Transverse colon (tissue), 4 donors: ENCODE measurements at regions not wholly inside any gene's neighbourhood (a gene's known extent, or its start where the extent isn't known, plus 50 kb on each side); places are given as distances from the start of the nearest gene placed in this dataset.

Source experiments
- DNase-seq: peaks from one replicate; pipeline ENCODE4 v3.0.0-alpha.2; 2019
- H3K27ac ChIP-seq, 4 donors: fragments of 200-600 bp; sonication (generic); 2 replicates each; pipeline ENCODE4 v1.5.1; 2016 to 2018; ENCODE audit warnings: inconsistent platforms in 4 of 4
- H3K27me3 ChIP-seq: fragments of 200-600 bp; sonication (generic); 2 replicates; pipeline ENCODE4 v1.5.1; 2017; ENCODE audit warnings: inconsistent platforms
- H3K36me3 ChIP-seq, 4 donors: fragments of 200-600 bp; sonication (generic); 2 replicates each; pipeline ENCODE4 v1.5.1; 2017 to 2019; ENCODE audit warnings: inconsistent platforms in 4 of 4
- H3K4me1 ChIP-seq, 4 donors: fragments of 200-600 bp; sonication (generic); 2 replicates each; pipeline ENCODE4 v1.5.1; 2017 to 2020; ENCODE audit warnings: inconsistent platforms in 4 of 4
- H3K4me3 ChIP-seq, 4 donors: fragments of 200-600 bp; sonication (generic); 1 replicate in 1 of 4; 2 replicates in 3 of 4; pipeline versions ENCODE4 v1.5.1 to v1.6.1; 2017 to 2019; ENCODE audit warnings: inconsistent platforms in 4 of 4
- H3K9me3 ChIP-seq, 2 donors: fragments of 200-600 bp; sonication (generic); 2 replicates each; pipeline ENCODE4 v1.5.1; 2017 to 2019; ENCODE audit warnings: inconsistent platforms in 2 of 2
- CTCF ChIP-seq, 5 experiments: fragments of 200-600 bp in 3 of 5; fragments of 450-650 bp in 2 of 5; sonication (generic) in 3 of 5; IDR thresholded peaks; 1 replicate in 2 of 5; 2 replicates in 3 of 5; pipeline ENCODE4 v1.5.1; 2016 to 2017; ENCODE audit warnings: antibody characterized with exemption in 5 of 5, inconsistent platforms in 3 of 5, mild to moderate bottlenecking in 2 of 5, moderate library complexity in 1 of 5
- EP300 ChIP-seq: sonication (generic); formaldehyde crosslinking; IDR thresholded peaks from one replicate; pipeline ENCODE4 v1.6.1; 2017; ENCODE audit warnings: antibody characterized with exemption, low read depth
- POLR2A ChIP-seq: fragments of 450-650 bp; IDR thresholded peaks from one replicate; pipeline ENCODE4 v1.6.1; 2016; ENCODE audit warnings: antibody characterized with exemption, mild to moderate bottlenecking, moderate library complexity
- POLR2AphosphoS5 ChIP-seq, 3 donors: sonication (generic); formaldehyde crosslinking; IDR thresholded peaks; one replicate each; pipeline ENCODE4 v1.6.1; 2016; ENCODE audit warnings: antibody characterized with exemption in 3 of 3
- WGBS, 2 donors: methylation state at CpG; one replicate each; pipeline ENCODE4 v1.1.5; 2018; ENCODE audit warnings: low coverage in 1 of 2; 5-methylcytosine and 5-hydroxymethylcytosine counted together
- in situ Hi-C, 4 donors: fragments of 200-750 bp; cut with MboI; loops; one replicate each; pipeline versions ENCODE4 v1.15.0 to v1.15.1; 2017; ENCODE audit warnings: low sequenced_read_pairs in 3 of 4, low pct_ligation_motif_present in 1 of 4, low pct_unique_long_range_greater_than_20kb in 1 of 4
- intact Hi-C: fragments of 100-400 bp; cut with DNase I; formaldehyde crosslinking; loops from one replicate; pipeline ENCODE4 v1.15.1; 2023; ENCODE audit warnings: low total_unique reads

GRCh38 chr6:21395121-21395520 lies 198.4 kb upstream of the SOX4 start:
- Histone ChIP-seq H3K27ac (no peak overlapping the region), H3K27me3 (no peaks in the 10 kb centered on the region), H3K4me1 (no peaks in the 10 kb centered on the region), H3K9me3 (no peaks in the 10 kb centered on the region), H3K4me3 (no peak overlapping the region), H3K36me3 (no peaks in the 10 kb centered on the region)
- intact Hi-C loops, result no loop called here
- WGBS, 2 donors, result 27 to 82% methylated on average over 2 of the region's 2 CpGs
- TF ChIP-seq POLR2A, result no peak
- TF ChIP-seq CTCF (IDR thresholded peaks at IDR 0.05), result no peak
- no peak for TF ChIP-seq POLR2AphosphoS5 (IDR thresholded peaks at IDR 0.05)
- no peak for TF ChIP-seq EP300
- in situ Hi-C loops, result no loop called here
- no peak for DNase-seq

GRCh38 chr6:21396313-21396712 lies 197.2 kb upstream of the SOX4 start:
- Histone ChIP-seq H3K27me3 (no peaks in the 10 kb centered on the region), H3K4me3 (no peak overlapping the region), H3K9me3 (no peaks in the 10 kb centered on the region), H3K36me3 (no peaks in the 10 kb centered on the region), H3K4me1 (no peaks in the 10 kb centered on the region), H3K27ac (no peak overlapping the region)
- TF ChIP-seq POLR2AphosphoS5 (IDR thresholded peaks at IDR 0.05) (no peak), CTCF (IDR thresholded peaks at IDR 0.05) (no peak), EP300 (no peak), POLR2A (no peak)
- intact Hi-C loops (no loop called here), in situ Hi-C loops (no loop called here)
- no peak for DNase-seq

GRCh38 chr6:21398741-21399325 lies 194.7 kb upstream of the SOX4 start:
- Histone ChIP-seq H3K27me3 (no peaks in the 10 kb centered on the region), H3K27ac (no peak overlapping the region), H3K4me1 (no peaks in the 10 kb centered on the region), H3K9me3 (no peaks in the 10 kb centered on the region), H3K4me3 (no peak overlapping the region), H3K36me3 (no peaks in the 10 kb centered on the region)
- in situ Hi-C loops, result no loop called here
- DNase-seq, result no peak
- TF ChIP-seq CTCF (IDR thresholded peaks at IDR 0.05), result no peak
- no peak for TF ChIP-seq POLR2A
- no peak for TF ChIP-seq EP300
- TF ChIP-seq POLR2AphosphoS5 (IDR thresholded peaks at IDR 0.05), result no peak
- intact Hi-C loops, result no loop called here
- 86 to 88% methylated on average over 9 to 10 of the region's 10 CpGs for WGBS, 2 donors

GRCh38 chr6:21402368-21402767 lies 191.2 kb upstream of the SOX4 start:
- Histone ChIP-seq H3K27me3 (no peaks in the 10 kb centered on the region), H3K4me3 (no peak overlapping the region), H3K4me1 (no peaks in the 10 kb centered on the region), H3K27ac (no peak overlapping the region), H3K9me3 (no peaks in the 10 kb centered on the region), H3K36me3 (no peaks in the 10 kb centered on the region)
- 61 to 77% methylated on average over 4 of the region's 4 CpGs for WGBS, 2 donors
- intact Hi-C loops, result no loop called here
- TF ChIP-seq CTCF (IDR thresholded peaks at IDR 0.05) (no peak), POLR2AphosphoS5 (IDR thresholded peaks at IDR 0.05) (no peak), EP300 (no peak), POLR2A (no peak)
- DNase-seq, result no peak
- in situ Hi-C loops, result no loop called here
